Parathyroid adenoma (tissue), 2 donors: ENCODE measurements at regions not wholly inside any gene's neighbourhood (a gene's known extent, or its start where the extent isn't known, plus 50 kb on each side); places are given as distances from the start of the nearest gene placed in this dataset.
"Not testable (repeated sequence)": the region's sequence is repeated elsewhere in the genome, so short reads cannot be mapped to it uniquely, and the experiment has no call there.

Experiments
- H2AFZ ChIP-seq: fragments of 300-600 bp; sonication (generic); one replicate; pipeline ENCODE4 v1.7.0; 2017; ENCODE audit warnings: antibody characterized with exemption, mild to moderate bottlenecking
- H3K27ac ChIP-seq: fragments of 300-600 bp; sonication (generic); one replicate; pipeline ENCODE4 v1.7.0; 2017
- H3K27me3 ChIP-seq: fragments of 300-600 bp; sonication (generic); one replicate; pipeline ENCODE4 v1.7.0; 2017; ENCODE audit warnings: low read length; ENCODE audit not compliant: control insufficient read depth, insufficient read depth
- H3K36me3 ChIP-seq: fragments of 300-600 bp; sonication (generic); one replicate; pipeline ENCODE4 v1.7.0; 2017; ENCODE audit warnings: low read length; ENCODE audit not compliant: control insufficient read depth, insufficient read depth
- H3K4me1 ChIP-seq: fragments of 300-600 bp; sonication (generic); one replicate; pipeline ENCODE4 v1.7.0; 2017; ENCODE audit warnings: control low read depth
- H3K4me2 ChIP-seq: fragments of 300-600 bp; sonication (generic); one replicate; pipeline ENCODE4 v1.7.0; 2017; ENCODE audit warnings: low read length
- H3K4me3 ChIP-seq: fragments of 300-600 bp; sonication (generic); one replicate; pipeline ENCODE4 v1.7.0; 2017; ENCODE audit warnings: low read depth, low read length
- H3K79me2 ChIP-seq: fragments of 300-600 bp; sonication (generic); one replicate; pipeline ENCODE4 v1.7.0; 2017; ENCODE audit warnings: control low read depth
- H3K9ac ChIP-seq: fragments of 300-600 bp; sonication (generic); one replicate; pipeline ENCODE4 v1.7.0; 2017; ENCODE audit warnings: mild to moderate bottlenecking
- H3K9me3 ChIP-seq: fragments of 300-600 bp; sonication (generic); one replicate; pipeline ENCODE4 v1.7.0; 2017; ENCODE audit warnings: low read length; ENCODE audit not compliant: control insufficient read depth
- CTCF ChIP-seq: fragments of 300-600 bp; sonication (generic); IDR thresholded peaks from one replicate; pipeline ENCODE4 v1.7.0; 2017; ENCODE audit warnings: antibody characterized with exemption, mild to moderate bottlenecking
- donor health status: primary hyperparathyroidism.

GRCh38 chr1:26626994-26627393, 68.8 kb upstream of the ARID1A start:
- Histone ChIP-seq H2AFZ (no peak overlapping the region), H3K36me3 (no peaks in the 10 kb centered on the region), H3K9ac (no peak overlapping the region), H3K27ac (no peak overlapping the region), H3K4me1 (no peaks in the 10 kb centered on the region), H3K9me3 (no peaks in the 10 kb centered on the region), H3K4me3 (no peak overlapping the region), H3K79me2 (no peaks in the 10 kb centered on the region), H3K4me2 (no peak overlapping the region), H3K27me3 (no peaks in the 10 kb centered on the region)
- no peak for TF ChIP-seq CTCF

GRCh38 chr1:26627954-26628353, 67.9 kb upstream of the ARID1A start:
- Histone ChIP-seq H3K36me3 (no peaks in the 10 kb centered on the region), H3K4me1 (no peaks in the 10 kb centered on the region), H3K79me2 (no peaks in the 10 kb centered on the region), H2AFZ (no peak overlapping the region), H3K27ac (no peak overlapping the region), H3K9me3 (peaks cover 3% of the 10 kb centered on the region), H3K9ac (no peak overlapping the region), H3K4me2 (no peak overlapping the region), H3K27me3 (no peaks in the 10 kb centered on the region), H3K4me3 (no peak overlapping the region)
- no peak for TF ChIP-seq CTCF

GRCh38 chr1:26630634-26631033, 65.2 kb upstream of the ARID1A start:
- Histone ChIP-seq H2AFZ (peak overlapping the region; percentile 38), H3K79me2 (no peaks in the 10 kb centered on the region), H3K4me1 (no peaks in the 10 kb centered on the region), H3K9me3 (peaks cover 3% of the 10 kb centered on the region), H3K27ac (no peak overlapping the region), H3K4me3 (no peak overlapping the region), H3K36me3 (no peaks in the 10 kb centered on the region), H3K27me3 (no peaks in the 10 kb centered on the region), H3K4me2 (no peak overlapping the region), H3K9ac (no peak overlapping the region)
- TF ChIP-seq CTCF, result no peak

GRCh38 chr1:26635800-26636199, 60.0 kb upstream of the ARID1A start:
- H3K27me3 ChIP-seq, H3K4me3 ChIP-seq, H3K4me1 ChIP-seq, H3K4me2 ChIP-seq, H3K36me3 ChIP-seq, H2AFZ ChIP-seq, H3K9me3 ChIP-seq, H3K79me2 ChIP-seq, H3K27ac ChIP-seq, H3K9ac ChIP-seq: not testable (repeated sequence)

- no peaks in the 10 kb centered on the region for H3K79me2 ChIP-seq
- no peak overlapping the region for H2AFZ ChIP-seq
- H3K4me3 ChIP-seq, result no peak overlapping the region
- H3K9ac ChIP-seq, result no peak overlapping the region
- no peaks in the 10 kb centered on the region for H3K36me3 ChIP-seq
- H3K9me3 ChIP-seq, result no peaks in the 10 kb centered on the region
- no peaks in the 10 kb centered on the region for H3K4me1 ChIP-seq
- H3K27me3 ChIP-seq, result no peaks in the 10 kb centered on the region
- no peak for TF ChIP-seq CTCF
- no peak overlapping the region for H3K27ac ChIP-seq
- H3K4me2 ChIP-seq, result no peak overlapping the region
Observed at GRCh38 chr1:26645734-26646133, 50.1 kb upstream of the ARID1A start.
